ENCODE measurements at regions not wholly inside any gene's neighbourhood (a gene's known extent, or its start where the extent isn't known, plus 50 kb on each side); places are given as distances from the start of the nearest gene placed in this dataset.
"Not testable (repeated sequence)": the region's sequence is repeated elsewhere in the genome, so short reads cannot be mapped to it uniquely, and the experiment has no call there.

- peaks cover 2% of the 10 kb centered on the region for H3K9me3 Mint-ChIP-seq (ENCODE audit: low read depth, unreplicated experiment)
- H3K36me3 Mint-ChIP-seq (ENCODE audit: insufficient read depth, unreplicated experiment): no peaks in the 10 kb centered on the region
- peaks cover 12% of the 10 kb centered on the region for H3K27me3 Mint-ChIP-seq (ENCODE audit: unreplicated experiment)
- H3K4me1 Mint-ChIP-seq (ENCODE audit: low read depth, unreplicated experiment): peaks cover 18% of the 10 kb centered on the region
- no peak for DNase-seq
- intact Hi-C loops (cut with micrococcal nuclease; ENCODE audit: unreplicated experiment): no loop called here
- H3K27ac Mint-ChIP-seq (ENCODE audit: unreplicated experiment): no peak overlapping the region
- no peak overlapping the region for H3K4me3 Mint-ChIP-seq (ENCODE audit: low read depth, unreplicated experiment)
- no TSS peak for BruUV-seq (replicated peaks)
- TF ChIP-seq CTCF (IDR thresholded peaks at IDR 0.05; ENCODE audit: unreplicated experiment): no peak
- CTCF ChIA-PET: no interaction called here
Observed at GRCh38 chr2:221997683-221998082, 301.1 kb downstream of the PAX3 start.

- no TSS peak for BruUV-seq (replicated peaks)
- Mint-ChIP-seq H3K27me3 (ENCODE audit: unreplicated experiment) (peaks cover 12% of the 10 kb centered on the region), H3K27ac (ENCODE audit: unreplicated experiment) (no peak overlapping the region), H3K9me3 (ENCODE audit: low read depth, unreplicated experiment) (peaks cover 2% of the 10 kb centered on the region), H3K36me3 (ENCODE audit: insufficient read depth, unreplicated experiment) (no peaks in the 10 kb centered on the region), H3K4me3 (ENCODE audit: low read depth, unreplicated experiment) (no peak overlapping the region), H3K4me1 (ENCODE audit: low read depth, unreplicated experiment) (peaks cover 18% of the 10 kb centered on the region)
- CTCF ChIA-PET: interaction anchor here (0.6 kb wide), 1 partner anchor 608 kb away, joined by 4 read pairs; no protein-coding TSS in a partner anchor
- no peak for DNase-seq
- TF ChIP-seq CTCF (IDR thresholded peaks at IDR 0.05; ENCODE audit: unreplicated experiment): no peak
- intact Hi-C loops (cut with micrococcal nuclease; ENCODE audit: unreplicated experiment): no loop called here
Observed at GRCh38 chr2:221997100-221997499, 301.7 kb downstream of the PAX3 start.

- DNase-seq: no peak
- Mint-ChIP-seq H3K4me1 (ENCODE audit: low read depth, unreplicated experiment) (peaks cover 18% of the 10 kb centered on the region), H3K9me3 (ENCODE audit: low read depth, unreplicated experiment) (peaks cover 2% of the 10 kb centered on the region), H3K27ac (ENCODE audit: unreplicated experiment) (no peak overlapping the region), H3K4me3 (ENCODE audit: low read depth, unreplicated experiment) (no peak overlapping the region), H3K27me3 (ENCODE audit: unreplicated experiment) (peaks cover 12% of the 10 kb centered on the region), H3K36me3 (ENCODE audit: insufficient read depth, unreplicated experiment) (no peaks in the 10 kb centered on the region)
- BruUV-seq (replicated peaks): no TSS peak
- CTCF ChIA-PET: no interaction called here
- intact Hi-C loops (cut with micrococcal nuclease; ENCODE audit: unreplicated experiment): no loop called here
- no peak for TF ChIP-seq CTCF (IDR thresholded peaks at IDR 0.05; ENCODE audit: unreplicated experiment)
Observed at GRCh38 chr2:221994926-221995325, 303.9 kb downstream of the PAX3 start.

- H3K4me1 Mint-ChIP-seq (ENCODE audit: low read depth, unreplicated experiment); H3K27ac Mint-ChIP-seq (ENCODE audit: unreplicated experiment); intact Hi-C loops (cut with micrococcal nuclease; ENCODE audit: unreplicated experiment); H3K36me3 Mint-ChIP-seq (ENCODE audit: insufficient read depth, unreplicated experiment); H3K9me3 Mint-ChIP-seq (ENCODE audit: low read depth, unreplicated experiment); H3K4me3 Mint-ChIP-seq (ENCODE audit: low read depth, unreplicated experiment); BruUV-seq (replicated peaks); DNase-seq; H3K27me3 Mint-ChIP-seq (ENCODE audit: unreplicated experiment): not testable (repeated sequence)
- CTCF ChIA-PET: interaction anchor here (1.0 kb wide), 1 partner anchor 220 kb away, joined by 4 read pairs; no protein-coding TSS in a partner anchor
Observed at GRCh38 chr2:221984376-221984775, 314.4 kb downstream of the PAX3 start.

GRCh38 chr2:221981912-221982470 is 316.8 kb downstream of the PAX3 start:
- no peak for TF ChIP-seq CTCF (IDR thresholded peaks at IDR 0.05; ENCODE audit: unreplicated experiment)
- BruUV-seq (replicated peaks): no TSS peak
- DNase-seq: no peak
- H3K27ac Mint-ChIP-seq (ENCODE audit: unreplicated experiment): no peak overlapping the region
- H3K4me1 Mint-ChIP-seq (ENCODE audit: low read depth, unreplicated experiment): no peaks in the 10 kb centered on the region
- peaks cover 2% of the 10 kb centered on the region for H3K9me3 Mint-ChIP-seq (ENCODE audit: low read depth, unreplicated experiment)
- CTCF ChIA-PET: no interaction called here
- no peaks in the 10 kb centered on the region for H3K36me3 Mint-ChIP-seq (ENCODE audit: insufficient read depth, unreplicated experiment)
- H3K27me3 Mint-ChIP-seq (ENCODE audit: unreplicated experiment): no peaks in the 10 kb centered on the region
- H3K4me3 Mint-ChIP-seq (ENCODE audit: low read depth, unreplicated experiment): no peak overlapping the region
- intact Hi-C loops (cut with micrococcal nuclease; ENCODE audit: unreplicated experiment): no loop called here

Measured in Calu3 (cell line).